CD4-positive, alpha-beta T cell treated with Interleukin-4 for 4 hours (primary cell): ENCODE measurements at regions not wholly inside any gene's neighbourhood (a gene's known extent, or its start where the extent isn't known, plus 50 kb on each side); places are given as distances from the start of the nearest gene placed in this dataset.
"Not testable (repeated sequence)": the region's sequence is repeated elsewhere in the genome, so short reads cannot be mapped to it uniquely, and the experiment has no call there.

Experiments
- DNase-seq: peaks from one replicate; pipeline ENCODE4 v3.0.0-alpha.2; 2020

DNA sequence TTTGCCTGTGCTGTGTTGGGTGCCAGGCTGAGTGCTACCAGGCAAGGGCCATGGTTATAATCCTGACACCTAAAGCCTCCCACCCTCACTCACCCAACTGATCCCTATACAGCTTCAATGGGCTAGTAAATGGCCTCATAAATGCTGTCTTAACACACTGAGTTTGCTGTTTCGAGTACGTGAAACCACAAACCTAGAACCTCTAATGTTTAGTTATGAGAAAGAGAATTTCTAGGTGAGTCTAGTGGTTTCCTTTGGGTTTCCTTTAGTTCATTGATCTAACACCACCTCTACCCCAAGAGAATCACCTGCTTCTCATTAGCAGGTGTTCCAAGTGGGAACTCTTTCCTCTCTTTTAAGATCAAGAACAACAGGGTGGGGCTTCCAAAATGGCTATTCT lies 172.0 kb downstream of the MC4R start:
- DNase-seq: no peak

GRCh38 chr18:60199505-60199904 lies 173.1 kb downstream of the MC4R start:
- no peak for DNase-seq

DNA sequence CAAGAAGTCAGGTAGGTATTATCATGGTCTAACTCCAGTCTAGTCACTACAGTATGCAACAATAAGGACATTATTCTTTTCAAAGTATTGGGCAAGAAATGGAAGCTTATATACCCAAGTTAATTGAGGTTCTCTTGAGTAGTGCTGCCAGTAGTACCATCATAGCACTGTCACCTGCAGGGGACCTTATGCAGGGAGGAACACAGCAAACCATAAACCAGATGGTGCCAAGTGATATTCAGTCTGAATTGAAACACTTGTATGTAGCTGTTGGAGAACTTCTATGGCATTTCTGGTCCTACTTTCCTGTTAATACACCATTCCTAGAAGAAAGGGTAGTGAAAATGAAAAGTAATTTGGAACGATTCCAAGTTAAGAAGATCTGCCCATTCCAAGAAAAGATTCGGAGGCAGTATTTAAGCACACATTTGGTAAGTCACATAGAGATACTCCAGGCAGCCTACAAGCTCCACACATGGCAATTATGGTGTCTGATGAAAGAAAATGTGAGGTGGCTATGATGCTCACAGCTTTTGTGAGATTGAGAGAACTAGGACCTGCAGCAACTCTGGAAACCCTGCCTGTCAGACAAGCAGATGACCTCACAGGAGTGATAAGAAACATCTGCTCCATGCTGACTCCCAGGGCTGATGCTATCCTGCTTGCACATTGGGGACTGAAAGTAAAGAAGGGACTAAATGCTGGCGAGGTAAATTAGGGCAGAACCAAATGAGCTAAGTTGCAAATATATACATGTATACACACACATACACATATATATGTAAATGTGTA lies 174.7 kb downstream of the MC4R start:
- no peak for DNase-seq

- DNase-seq: no peak
Observed at GRCh38 chr18:60196836-60197606, 175.6 kb downstream of the MC4R start.

- no peak for DNase-seq
Observed at GRCh38 chr18:60193780-60194179, 178.8 kb downstream of the MC4R start.

DNA sequence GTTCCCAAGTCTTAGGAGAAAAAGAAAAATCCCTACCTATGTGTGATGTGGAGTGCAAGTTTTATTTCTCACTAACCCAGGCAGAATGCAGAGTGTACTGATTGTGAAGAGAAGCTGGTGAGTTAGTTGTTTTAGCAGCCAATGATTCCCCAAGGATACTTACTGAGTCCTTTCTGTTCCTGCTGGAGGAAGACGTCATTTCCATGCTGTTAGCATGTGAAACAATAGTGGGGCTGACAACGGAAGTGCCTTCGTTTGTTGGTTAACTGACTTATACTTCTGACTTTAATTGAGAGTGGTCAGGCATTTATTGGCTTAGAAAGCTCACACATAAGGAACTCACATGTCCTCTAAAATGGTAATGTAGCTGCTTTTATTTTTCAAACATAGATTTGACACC lies 180.6 kb downstream of the MC4R start:
- DNase-seq: no peak

DNA sequence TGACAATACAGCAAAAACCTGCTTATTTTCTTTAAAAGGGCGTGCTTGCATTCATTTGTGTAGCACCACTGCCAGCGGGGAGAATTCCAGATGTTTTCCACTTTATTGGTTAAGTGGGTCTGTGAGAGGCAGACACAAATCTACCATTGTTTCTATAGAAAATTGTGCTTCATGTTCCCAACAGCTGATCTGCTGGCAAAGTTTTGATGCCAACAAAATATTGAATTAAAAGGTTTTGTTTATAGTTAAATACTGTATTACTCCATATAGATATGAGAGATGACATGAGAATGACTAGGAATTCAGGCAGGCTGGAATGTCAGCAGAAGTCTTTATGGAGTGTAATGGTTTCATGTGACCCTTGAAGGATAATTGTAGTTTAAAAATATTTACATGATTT lies 182.7 kb downstream of the MC4R start:
- DNase-seq: no peak

GRCh38 chr18:60188958-60189357 lies 183.6 kb downstream of the MC4R start:
- DNase-seq: no peak

- no peak for DNase-seq
Observed at GRCh38 chr18:60182223-60182622, 190.4 kb downstream of the MC4R start.

- no peak for DNase-seq
Observed at GRCh38 chr18:60180671-60181070, 191.9 kb downstream of the MC4R start.

DNA sequence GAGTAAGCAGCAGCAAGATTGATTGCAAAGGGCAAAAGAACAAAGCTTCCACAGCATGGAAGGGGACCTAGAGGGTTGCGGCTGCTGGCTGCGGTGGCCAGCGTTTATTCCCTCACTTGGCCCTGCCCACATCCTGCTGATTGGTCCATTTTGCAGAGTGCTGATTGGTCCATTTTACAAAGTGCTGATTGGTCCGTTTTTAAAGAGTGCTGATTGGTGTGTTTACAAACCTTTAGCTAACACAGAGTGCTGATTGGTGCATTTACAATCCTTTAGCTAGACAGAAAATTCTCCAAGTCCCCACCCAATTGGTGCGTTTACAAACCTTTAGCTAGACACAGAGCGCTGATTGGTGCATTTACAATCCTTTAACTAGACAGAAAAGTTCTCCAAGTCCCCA lies 194.4 kb downstream of the MC4R start:
- not testable (repeated sequence) for DNase-seq

- no peak for DNase-seq
Observed at GRCh38 chr18:60176259-60176658, 196.3 kb downstream of the MC4R start.

GRCh38 chr18:60174832-60175231 lies 197.7 kb downstream of the MC4R start:
- no peak for DNase-seq

- DNase-seq: no peak
Observed at GRCh38 chr18:60172030-60172429, 200.5 kb downstream of the MC4R start.

DNA sequence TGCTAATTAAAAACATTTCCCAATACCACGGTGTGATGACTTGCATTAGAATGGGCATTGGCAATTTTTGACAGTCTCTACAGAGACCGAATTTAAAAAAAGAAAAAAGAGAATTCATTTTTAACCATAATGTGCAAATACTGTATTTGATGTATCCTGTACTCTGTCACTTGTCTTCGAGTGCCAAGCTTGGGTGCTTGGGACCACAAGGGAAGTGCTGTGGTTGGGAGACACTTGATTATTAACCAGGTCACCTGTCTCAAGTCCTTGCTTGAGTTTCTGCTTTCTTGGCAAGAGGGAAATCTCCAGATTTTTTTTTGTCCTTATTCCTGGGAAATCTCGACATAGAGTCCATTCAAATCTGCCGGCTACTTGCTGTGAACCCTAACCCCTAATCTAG lies 209.0 kb downstream of the MC4R start:
- no peak for DNase-seq

- no peak for DNase-seq
Observed at GRCh38 chr18:60162388-60162787, 210.2 kb downstream of the MC4R start.

DNA sequence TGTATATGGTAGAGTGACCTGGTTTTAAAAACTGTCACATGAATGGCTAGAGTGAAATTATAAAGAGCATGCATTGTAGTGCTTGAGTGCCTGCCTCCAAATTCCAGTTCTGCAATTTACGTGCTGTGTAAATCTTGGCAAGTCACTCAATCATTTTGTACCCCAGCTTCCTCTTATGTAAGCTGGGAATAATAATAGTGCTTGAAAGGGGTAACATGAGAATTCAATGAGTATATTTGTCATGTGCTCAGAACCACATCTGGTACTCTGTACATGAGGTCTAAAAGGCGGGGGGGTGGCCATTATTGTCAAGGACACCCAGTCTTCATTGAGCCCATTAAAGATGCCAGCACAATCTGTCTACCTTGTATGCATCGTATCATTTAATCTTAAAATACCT lies 214.8 kb downstream of the MC4R start:
- DNase-seq: no peak

- DNase-seq: no peak
Observed at GRCh38 chr18:60153376-60153775, 219.2 kb downstream of the MC4R start.

- DNase-seq: no peak
Observed at GRCh38 chr18:60149316-60149715, 223.3 kb downstream of the MC4R start.

- DNase-seq: no peak
Observed at GRCh38 chr18:60147323-60147722, 225.3 kb downstream of the MC4R start.

- DNase-seq: no peak
Observed at GRCh38 chr18:60146220-60146960, 226.2 kb downstream of the MC4R start.

DNA sequence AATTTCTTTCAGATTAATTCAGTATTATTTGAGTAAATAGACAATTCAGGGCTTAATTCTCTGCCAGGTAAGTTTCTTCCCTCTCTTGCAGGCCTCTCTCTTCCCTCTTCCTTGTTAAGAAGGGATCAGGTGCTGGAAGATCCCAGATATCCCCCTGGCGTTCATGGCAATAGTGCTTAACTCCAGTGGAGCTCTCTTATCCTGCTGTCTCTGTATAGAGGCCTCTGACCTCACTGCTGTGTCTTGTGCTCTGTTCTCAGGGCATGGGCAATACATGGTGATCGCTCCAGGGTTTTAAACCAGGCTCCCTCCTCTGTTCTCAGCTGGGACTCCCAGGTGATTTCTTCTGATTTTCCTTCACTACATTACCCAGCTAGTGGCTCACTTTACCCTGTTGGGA lies 226.8 kb downstream of the MC4R start:
- DNase-seq: no peak

GRCh38 chr18:60134806-60135205 lies 235.0 kb downstream of the PMAIP1 start:
- DNase-seq: no peak

GRCh38 chr18:60130284-60130683 lies 230.5 kb downstream of the PMAIP1 start:
- no peak for DNase-seq
